Heart right ventricle (tissue), 16 donors: ENCODE measurements at regions not wholly inside any gene's neighbourhood (a gene's known extent, or its start where the extent isn't known, plus 50 kb on each side); places are given as distances from the start of the nearest gene placed in this dataset.

ENCODE experiments used
- ATAC-seq, 8 donors: fragments of 200-7000 bp; cut with Tn5 transposase; one replicate each; pipeline ENCODE4 v1.9.1; 2020; ENCODE audit warnings: mild to moderate bottlenecking in 8 of 8, moderate library complexity in 8 of 8, moderate number of reproducible peaks in 1 of 8
- DNase-seq, 2 donors: peaks; one replicate each; pipeline ENCODE4 v3.0.0-alpha.2; 2020
- H3K27ac ChIP-seq, 10 donors: fragments of 200-600 bp; sonication (generic) in 2 of 10; one replicate each; pipeline versions ENCODE4 v1.5.0 to v1.8.0; 2020 to 2022; ENCODE audit warnings: mild to moderate bottlenecking in 3 of 10
- H3K27me3 ChIP-seq, 7 donors: fragments of 200-600 bp; one replicate each; pipeline ENCODE4 v1.8.0; 2021 to 2022; ENCODE audit warnings: mild to moderate bottlenecking in 2 of 7
- H3K36me3 ChIP-seq, 9 donors: fragments of 200-600 bp; sonication (generic) in 1 of 9; one replicate each; pipeline versions ENCODE4 v1.5.0 to v1.8.0; 2020 to 2022; ENCODE audit warnings: mild to moderate bottlenecking in 2 of 9
- H3K4me1 ChIP-seq, 9 donors: fragments of 200-600 bp; sonication (generic) in 1 of 9; one replicate each; pipeline versions ENCODE4 v1.5.0 to v1.8.0; 2020 to 2022; ENCODE audit warnings: mild to moderate bottlenecking in 4 of 9
- H3K4me3 ChIP-seq, 10 donors: fragments of 200-600 bp; sonication (generic) in 2 of 10; one replicate each; pipeline versions ENCODE4 v1.5.0 to v1.8.0; 2020 to 2022; ENCODE audit warnings: mild to moderate bottlenecking in 7 of 10, moderate library complexity in 2 of 10
- H3K9me3 ChIP-seq, 11 donors: fragments of 200-600 bp in 10 of 11; sonication (generic) in 2 of 11; one replicate each; pipeline versions ENCODE4 v1.5.0 to v1.8.0; 2013 to 2022; ENCODE audit warnings: mild to moderate bottlenecking in 2 of 11, control low read depth in 1 of 11, moderate library complexity in 1 of 11
- WGBS, 2 donors: extraction: QIAGEN DNeasy Blood & Tissue Kit; methylation state at CpG; one replicate each; pipeline ENCODE4 v1.1.7; 2013; ENCODE audit warnings: inconsistent platforms in 1 of 2; 5-methylcytosine and 5-hydroxymethylcytosine counted together
- intact Hi-C, 10 donors: fragments of 100-400 bp; cut with DNase I; formaldehyde crosslinking; loops; one replicate each; pipeline versions ENCODE4 v1.11.1 to v1.14.2; 2022
- TF ChIP-seq, protein P1 (sequence below), 9 donors: fragments of 200-600 bp; sonication (generic) in 2 of 9; IDR thresholded peaks; one replicate each; pipeline versions ENCODE4 v1.5.0 to v1.8.0; 2021 to 2022; ENCODE audit warnings: antibody characterized with exemption in 9 of 9, mild to moderate bottlenecking in 5 of 9, moderate library complexity in 1 of 9
- donor health status: Arrhythmogenic right ventricular cardiomyopathy.
- donor health status: ischemic (EF 13 %, LVEDD 7.1; RV severe dilation, severe dysfunction).
- donor health status: healthy with polysubstance abuse.
- donor health status: DM: no; HTN: yes; CAD: no.
- donor health status: DM: no; HTN: no; CAD: no.
- donor health status: ischemic (EF 25% LVEDD 6.9; RV normal size, moderate dysfunction).
- donor health status: ischemic (EF 25% LVEDD 5.7; RV mildly dilated, moderate dysfunction).
- donor health status: healthy.
- donor health status: DM: yes; HTN: yes; CAD: no.
- donor health status: Ischemic cardiomyopathy.
- donor health status: ischemic (EF 35%, LVEDD 5.7; RV mildly dilated, moderate dysfunction).
- donor health status: nonischemic (EF 11% LVEDD 7.7; RV severe dilation, severe dysfunction).
- donor health status: DM: yes; HTN: yes; CAD: no.
- donor health status: PGD.
- donor health status: ischemic (EF 29% LVEDD 5.4; RV normal size, mild dysfunction).
- donor health status: nonischemic (EF 23%, LVEDD 6.1; RV moderate dilation, normal function).

DNA sequence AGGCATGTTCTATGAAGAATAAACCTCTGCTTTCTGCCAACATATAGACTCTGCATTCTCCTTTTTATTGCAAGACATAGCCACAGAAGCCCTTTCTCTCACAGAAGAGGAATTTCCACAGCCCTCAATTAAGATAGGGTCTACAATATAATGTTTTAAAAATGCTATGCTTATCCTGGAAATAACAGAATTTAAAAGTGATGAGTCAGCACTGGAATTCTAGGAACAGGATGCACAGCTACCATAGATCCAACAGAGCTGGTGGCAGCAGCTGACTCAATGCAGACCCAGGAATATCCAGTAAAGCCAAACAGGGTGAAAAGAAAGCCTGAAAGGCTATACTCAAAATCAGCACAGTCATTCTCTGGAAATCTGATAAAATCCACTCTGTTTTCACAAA, 866.9 kb downstream of the TRIB2 start:
- intact Hi-C loops, result no loop called here
- TF ChIP-seq, protein P1, sequence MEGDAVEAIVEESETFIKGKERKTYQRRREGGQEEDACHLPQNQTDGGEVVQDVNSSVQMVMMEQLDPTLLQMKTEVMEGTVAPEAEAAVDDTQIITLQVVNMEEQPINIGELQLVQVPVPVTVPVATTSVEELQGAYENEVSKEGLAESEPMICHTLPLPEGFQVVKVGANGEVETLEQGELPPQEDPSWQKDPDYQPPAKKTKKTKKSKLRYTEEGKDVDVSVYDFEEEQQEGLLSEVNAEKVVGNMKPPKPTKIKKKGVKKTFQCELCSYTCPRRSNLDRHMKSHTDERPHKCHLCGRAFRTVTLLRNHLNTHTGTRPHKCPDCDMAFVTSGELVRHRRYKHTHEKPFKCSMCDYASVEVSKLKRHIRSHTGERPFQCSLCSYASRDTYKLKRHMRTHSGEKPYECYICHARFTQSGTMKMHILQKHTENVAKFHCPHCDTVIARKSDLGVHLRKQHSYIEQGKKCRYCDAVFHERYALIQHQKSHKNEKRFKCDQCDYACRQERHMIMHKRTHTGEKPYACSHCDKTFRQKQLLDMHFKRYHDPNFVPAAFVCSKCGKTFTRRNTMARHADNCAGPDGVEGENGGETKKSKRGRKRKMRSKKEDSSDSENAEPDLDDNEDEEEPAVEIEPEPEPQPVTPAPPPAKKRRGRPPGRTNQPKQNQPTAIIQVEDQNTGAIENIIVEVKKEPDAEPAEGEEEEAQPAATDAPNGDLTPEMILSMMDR (IDR thresholded peaks at IDR 0.05), result no peak
- ATAC-seq (no peak), DNase-seq (no peak)
- H3K27me3 ChIP-seq, result peaks cover 0 to 3% (median 0%) of the 10 kb centered on the region in 7 donors
- H3K9me3 ChIP-seq, result peaks cover 0 to 4% (median 0%) of the 10 kb centered on the region in 11 donors
- no peak overlapping the region for H3K27ac ChIP-seq
- H3K4me1 ChIP-seq, result no peaks in the 10 kb centered on the region
- H3K36me3 ChIP-seq, result no peaks in the 10 kb centered on the region
- H3K4me3 ChIP-seq, result no peak overlapping the region

DNA sequence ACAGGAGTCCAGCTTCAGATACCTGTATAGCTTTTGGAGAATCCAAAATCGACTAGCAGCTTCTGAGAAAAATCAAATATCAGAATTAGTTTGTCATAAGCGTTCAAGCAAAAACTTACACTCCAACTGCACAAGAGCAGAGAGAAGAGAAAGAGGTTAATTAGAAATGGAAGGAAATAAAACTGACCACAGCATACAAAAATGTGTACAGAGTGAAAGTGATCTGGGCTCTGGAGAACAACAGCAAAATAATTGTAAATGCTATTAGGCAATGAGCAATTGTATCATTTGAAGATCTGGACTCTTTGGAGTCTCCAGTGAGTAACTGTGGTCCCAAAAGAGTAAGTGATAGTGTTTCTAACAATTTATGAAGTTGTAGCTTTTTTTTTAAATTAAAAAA, 867.3 kb downstream of the TRIB2 start:
- H3K4me1 ChIP-seq, result no peaks in the 10 kb centered on the region
- H3K9me3 ChIP-seq, result peaks cover 0 to 4% (median 0%) of the 10 kb centered on the region in 11 donors
- no peak overlapping the region for H3K27ac ChIP-seq
- TF ChIP-seq, protein P1 (IDR thresholded peaks at IDR 0.05), result no peak
- 73 to 80% methylated on average over 2 of the region's 2 CpGs for WGBS, 2 donors
- DNase-seq (no peak), ATAC-seq (no peak)
- no peak overlapping the region for H3K4me3 ChIP-seq
- H3K36me3 ChIP-seq, result no peaks in the 10 kb centered on the region
- intact Hi-C loops, result no loop called here
- peaks cover 0 to 3% (median 0%) of the 10 kb centered on the region in 7 donors for H3K27me3 ChIP-seq

DNA sequence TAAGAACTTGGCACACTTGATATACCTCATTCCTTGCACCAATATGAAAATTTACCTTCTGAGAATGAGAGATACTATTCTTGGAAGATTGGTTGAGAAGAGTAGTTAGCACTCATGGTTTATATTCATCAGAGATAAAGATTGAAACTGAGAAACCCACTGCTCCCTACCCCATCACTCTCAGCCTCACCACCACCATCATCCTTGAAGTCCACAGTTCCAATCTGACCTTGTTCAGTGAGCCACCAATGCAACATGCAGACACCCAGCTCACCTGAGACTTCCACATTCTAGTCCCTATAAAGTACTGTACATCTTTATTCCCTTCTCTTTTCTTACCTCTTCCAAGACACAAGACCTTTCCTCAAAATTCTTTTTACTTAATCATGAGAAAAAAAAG, 869.0 kb downstream of the TRIB2 start:
- DNase-seq (no peak), ATAC-seq (no peak)
- intact Hi-C loops, result no loop called here
- Histone ChIP-seq H3K9me3 (peaks cover 0 to 4% (median 0%) of the 10 kb centered on the region in 11 donors), H3K27ac (no peak overlapping the region), H3K4me1 (no peaks in the 10 kb centered on the region), H3K27me3 (no peaks in the 10 kb centered on the region), H3K4me3 (no peak overlapping the region), H3K36me3 (no peaks in the 10 kb centered on the region)
- TF ChIP-seq, protein P1 (IDR thresholded peaks at IDR 0.05), result no peak

DNA sequence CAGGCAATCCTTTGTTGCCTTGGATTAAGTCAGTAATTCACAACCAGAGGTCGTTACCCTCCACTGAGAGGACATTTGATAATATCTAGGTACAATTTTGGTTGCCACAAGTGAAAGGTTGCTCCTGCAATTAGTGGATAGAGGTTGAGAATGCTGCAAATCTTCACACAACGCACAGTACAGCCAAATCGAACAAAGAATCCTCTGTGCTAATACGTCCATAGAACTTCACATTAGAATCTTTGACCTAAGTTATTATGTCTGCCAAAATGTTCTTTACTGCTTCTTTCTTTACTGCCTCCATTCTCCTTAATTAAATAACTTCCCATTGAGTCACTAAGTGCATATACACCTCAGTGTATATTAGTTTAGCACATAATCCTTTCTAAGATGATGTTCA, 879.5 kb downstream of the TRIB2 start:
- no peak overlapping the region for H3K4me3 ChIP-seq
- WGBS, 2 donors, result 70 to 72% methylated on average over 4 of the region's 4 CpGs
- no peaks in the 10 kb centered on the region for H3K27me3 ChIP-seq
- intact Hi-C loops, result no loop called here
- TF ChIP-seq, protein P1 (IDR thresholded peaks at IDR 0.05), result no peak
- H3K36me3 ChIP-seq, result no peaks in the 10 kb centered on the region
- no peak overlapping the region for H3K27ac ChIP-seq
- ATAC-seq, result no peak
- no peak for DNase-seq
- H3K4me1 ChIP-seq, result no peaks in the 10 kb centered on the region
- H3K9me3 ChIP-seq, result no peaks in the 10 kb centered on the region

DNA sequence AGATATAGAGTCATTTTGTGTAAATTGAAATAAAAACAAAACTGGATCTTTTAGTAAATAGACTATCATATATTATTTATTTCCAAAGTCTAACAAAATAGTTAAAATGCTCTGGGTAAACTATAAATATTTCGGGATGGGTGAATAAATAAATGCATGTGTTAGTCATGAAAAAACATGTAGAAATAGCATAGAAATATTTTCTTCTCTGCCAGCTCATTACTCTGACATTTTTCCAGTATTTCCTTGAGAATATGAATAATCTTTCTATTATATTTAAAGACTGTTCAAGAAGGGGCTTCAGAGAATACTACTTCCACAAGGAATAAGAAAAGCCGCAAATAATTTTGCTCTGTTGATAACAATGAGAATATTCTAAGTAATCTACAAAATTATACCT, 880.4 kb downstream of the TRIB2 start:
- Histone ChIP-seq H3K9me3 (no peaks in the 10 kb centered on the region), H3K27ac (no peak overlapping the region), H3K4me1 (no peaks in the 10 kb centered on the region), H3K27me3 (no peaks in the 10 kb centered on the region), H3K36me3 (no peaks in the 10 kb centered on the region), H3K4me3 (no peak overlapping the region)
- intact Hi-C loops, result no loop called here
- TF ChIP-seq, protein P1 (IDR thresholded peaks at IDR 0.05), result no peak
- WGBS, 2 donors, result 75 to 83% methylated on average over 2 of the region's 2 CpGs
- ATAC-seq (no peak), DNase-seq (no peak)
